ENCODE measurements at regions not wholly inside any gene's neighbourhood (a gene's known extent, or its start where the extent isn't known, plus 50 kb on each side); places are given as distances from the start of the nearest gene placed in this dataset.

DNA sequence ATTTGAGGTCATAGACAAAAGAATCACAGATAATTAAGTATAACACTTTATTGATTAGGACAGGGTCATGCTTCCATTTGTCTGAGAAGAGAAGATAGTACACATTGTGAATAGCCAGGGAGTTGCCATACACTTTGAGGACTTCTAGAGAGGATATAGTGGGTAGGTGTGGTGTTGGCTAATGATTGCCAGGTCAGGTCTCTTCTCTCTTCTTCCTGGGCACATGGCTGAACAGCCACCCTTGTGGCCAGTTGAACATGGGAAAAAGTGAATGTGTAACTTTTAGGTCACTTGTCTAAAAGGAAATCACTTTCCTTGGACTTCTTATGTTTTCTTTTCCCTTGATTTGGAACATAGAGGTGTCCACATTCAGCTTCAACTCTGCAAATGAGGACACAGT is 772.1 kb upstream of the MAP3K7 start:
- intact Hi-C loops (cut with DNase I): no loop called here
- TF ChIP-seq, protein P1, sequence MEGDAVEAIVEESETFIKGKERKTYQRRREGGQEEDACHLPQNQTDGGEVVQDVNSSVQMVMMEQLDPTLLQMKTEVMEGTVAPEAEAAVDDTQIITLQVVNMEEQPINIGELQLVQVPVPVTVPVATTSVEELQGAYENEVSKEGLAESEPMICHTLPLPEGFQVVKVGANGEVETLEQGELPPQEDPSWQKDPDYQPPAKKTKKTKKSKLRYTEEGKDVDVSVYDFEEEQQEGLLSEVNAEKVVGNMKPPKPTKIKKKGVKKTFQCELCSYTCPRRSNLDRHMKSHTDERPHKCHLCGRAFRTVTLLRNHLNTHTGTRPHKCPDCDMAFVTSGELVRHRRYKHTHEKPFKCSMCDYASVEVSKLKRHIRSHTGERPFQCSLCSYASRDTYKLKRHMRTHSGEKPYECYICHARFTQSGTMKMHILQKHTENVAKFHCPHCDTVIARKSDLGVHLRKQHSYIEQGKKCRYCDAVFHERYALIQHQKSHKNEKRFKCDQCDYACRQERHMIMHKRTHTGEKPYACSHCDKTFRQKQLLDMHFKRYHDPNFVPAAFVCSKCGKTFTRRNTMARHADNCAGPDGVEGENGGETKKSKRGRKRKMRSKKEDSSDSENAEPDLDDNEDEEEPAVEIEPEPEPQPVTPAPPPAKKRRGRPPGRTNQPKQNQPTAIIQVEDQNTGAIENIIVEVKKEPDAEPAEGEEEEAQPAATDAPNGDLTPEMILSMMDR (IDR thresholded peaks at IDR 0.05): no peak
- TF ChIP-seq POLR2A (IDR thresholded peaks at IDR 0.05): no peak
- DNase-seq: no peak
- Histone ChIP-seq H3K27ac (no peak overlapping the region), H3K36me3 (no peaks in the 10 kb centered on the region), H3K27me3 (no peaks in the 10 kb centered on the region), H3K4me1 (no peaks in the 10 kb centered on the region), H3K9me3 (no peaks in the 10 kb centered on the region), H3K4me3 (replicated peaks in 1 of 3) (no peak overlapping the region)

DNA sequence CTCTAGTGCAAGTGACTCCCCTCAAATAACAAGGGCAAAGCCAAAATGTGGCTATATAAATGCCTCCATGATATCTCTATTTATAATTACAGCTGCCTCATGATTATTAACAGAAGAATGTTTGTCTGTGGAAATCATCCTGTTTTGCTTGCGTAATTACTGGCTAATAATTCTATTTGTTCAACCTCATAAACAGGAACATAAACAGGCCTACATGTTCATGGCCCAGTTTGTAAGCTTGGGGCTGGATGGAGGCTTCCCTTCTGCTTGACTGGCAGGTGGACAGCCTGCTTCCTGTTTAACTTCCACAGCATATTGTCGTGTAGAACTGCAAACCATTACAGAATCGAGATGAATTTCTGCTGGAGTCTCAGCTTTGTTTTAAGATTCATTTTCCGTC is 766.0 kb upstream of the MAP3K7 start:
- 73 to 78% methylated on average over 4 of the region's 4 CpGs for WGBS, 2 donors
- intact Hi-C loops (cut with DNase I): no loop called here

DNA sequence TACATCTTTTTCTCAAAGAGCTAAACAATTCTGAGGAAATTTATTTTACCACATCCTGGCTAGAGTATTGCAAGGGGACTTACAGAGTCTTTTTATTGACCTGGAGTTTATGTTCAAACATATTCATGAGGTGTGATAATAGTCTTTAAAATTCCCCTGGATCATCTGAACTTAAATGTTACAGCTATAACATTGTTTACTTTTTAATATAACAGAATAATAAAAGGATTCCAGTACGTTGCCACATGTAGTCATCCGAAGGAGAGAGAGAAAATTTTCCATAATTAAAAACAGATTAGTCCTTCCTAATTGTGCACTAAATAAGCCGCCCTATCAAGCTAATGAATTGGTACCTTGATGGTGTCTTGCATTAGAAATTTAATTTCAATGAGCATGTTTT is 765.4 kb upstream of the MAP3K7 start:
- intact Hi-C loops (cut with DNase I): no loop called here
- Histone ChIP-seq H3K27ac (no peak overlapping the region), H3K9me3 (no peaks in the 10 kb centered on the region), H3K36me3 (no peaks in the 10 kb centered on the region), H3K27me3 (no peaks in the 10 kb centered on the region), H3K4me1 (no peaks in the 10 kb centered on the region), H3K4me3 (replicated peaks in 1 of 3) (no peak overlapping the region)
- TF ChIP-seq POLR2A (IDR thresholded peaks at IDR 0.05): no peak
- TF ChIP-seq, protein P1 (IDR thresholded peaks at IDR 0.05): no peak
- no peak for DNase-seq
- WGBS, 2 donors: 91 to 92% methylated on average over 3 of the region's 3 CpGs

More for the DNA sequence above, 766.0 kb upstream of the MAP3K7 start:
- DNase-seq: no peak
- Histone ChIP-seq H3K9me3 (no peaks in the 10 kb centered on the region), H3K27ac (no peak overlapping the region), H3K4me3 (replicated peaks in 1 of 3) (no peak overlapping the region), H3K4me1 (no peaks in the 10 kb centered on the region), H3K36me3 (no peaks in the 10 kb centered on the region), H3K27me3 (no peaks in the 10 kb centered on the region)
- TF ChIP-seq, protein P1 (IDR thresholded peaks at IDR 0.05): no peak
- no peak for TF ChIP-seq POLR2A (IDR thresholded peaks at IDR 0.05)

DNA sequence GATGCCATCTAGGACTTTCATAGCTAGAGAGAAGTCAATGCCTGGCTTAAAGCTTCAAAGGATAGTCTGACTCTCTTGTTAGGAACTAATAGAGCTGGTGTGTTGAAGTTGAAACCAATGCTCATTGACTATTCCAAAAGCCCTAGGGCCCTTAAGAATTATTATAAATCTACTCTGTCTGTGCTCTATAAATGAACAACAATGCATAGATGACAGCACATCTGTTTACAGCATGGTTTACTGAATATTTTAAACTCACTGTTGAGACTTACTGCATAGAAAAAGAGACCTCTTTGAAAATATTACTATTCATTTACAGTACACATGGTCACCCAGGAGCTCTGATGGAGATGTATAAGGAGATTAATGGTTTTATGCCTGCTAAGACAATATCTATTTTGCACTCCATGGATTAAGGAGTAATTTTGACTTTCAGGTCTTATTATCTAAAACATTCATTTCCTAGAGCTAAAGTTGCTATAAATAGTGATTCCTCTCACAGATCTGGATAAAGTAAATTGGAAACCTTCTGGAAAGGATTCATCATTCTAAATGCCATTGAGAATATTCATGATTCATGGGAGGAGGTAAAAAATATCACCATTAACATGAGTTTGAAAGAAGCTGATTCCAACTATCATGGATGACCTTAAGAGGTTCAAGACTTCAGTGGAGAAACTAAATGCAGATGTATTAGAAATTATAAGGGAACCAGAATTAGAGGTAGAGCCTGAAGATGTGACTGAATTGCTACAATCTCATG is 763.5 kb upstream of the MAP3K7 start:
- intact Hi-C loops (cut with DNase I): no loop called here
- Histone ChIP-seq H3K4me3 (replicated peaks in 1 of 3) (no peak overlapping the region), H3K36me3 (no peaks in the 10 kb centered on the region), H3K9me3 (no peaks in the 10 kb centered on the region), H3K27me3 (no peaks in the 10 kb centered on the region), H3K4me1 (no peaks in the 10 kb centered on the region), H3K27ac (no peak overlapping the region)
- TF ChIP-seq, protein P1 (IDR thresholded peaks at IDR 0.05): no peak
- no peak for DNase-seq

DNA sequence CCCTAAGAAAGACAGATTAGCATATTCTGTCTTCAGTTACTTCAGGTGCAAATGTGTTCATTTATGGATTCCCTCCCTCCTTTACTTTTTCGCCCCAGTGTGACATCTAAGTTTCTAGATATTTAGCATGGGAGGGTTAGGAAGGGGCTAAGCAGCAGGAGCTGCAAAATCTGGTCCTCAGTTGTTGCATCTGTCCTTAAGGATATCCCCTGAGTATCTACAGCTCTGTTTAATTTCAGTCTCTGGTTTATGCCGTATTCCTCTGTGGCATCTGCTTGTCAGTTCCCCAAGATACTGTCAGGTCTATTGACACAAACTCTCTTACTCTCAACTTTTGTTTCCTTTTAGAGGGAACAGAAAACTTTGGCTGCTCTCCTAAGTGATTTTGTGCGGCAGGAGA is 754.6 kb upstream of the MAP3K7 start:
- Histone ChIP-seq H3K4me3 (replicated peaks in 1 of 3) (no peak overlapping the region), H3K4me1 (no peaks in the 10 kb centered on the region), H3K36me3 (no peaks in the 10 kb centered on the region), H3K27ac (no peak overlapping the region), H3K9me3 (no peaks in the 10 kb centered on the region), H3K27me3 (no peaks in the 10 kb centered on the region)
- 55 to 66% methylated on average over 3 of the region's 3 CpGs for WGBS, 2 donors
- TF ChIP-seq, protein P1 (IDR thresholded peaks at IDR 0.05): no peak
- no peak for TF ChIP-seq POLR2A (IDR thresholded peaks at IDR 0.05)
- no peak for DNase-seq
- intact Hi-C loops (cut with DNase I): no loop called here

Data from thyroid gland (tissue), 4 donors.